Mucosa of gallbladder (tissue), 1 donor: ENCODE measurements at regions not wholly inside any gene's neighbourhood (a gene's known extent, or its start where the extent isn't known, plus 50 kb on each side); places are given as distances from the start of the nearest gene placed in this dataset.
"Not testable (repeated sequence)": the region's sequence is repeated elsewhere in the genome, so short reads cannot be mapped to it uniquely, and the experiment has no call there.

Experiments used
- DNase-seq: peaks from one replicate; pipeline ENCODE4 v3.0.0-alpha.2; 2020; ENCODE audit warnings: low spot score
- donor health status: DM: no; HTN: no; CAD: no.

- no peak for DNase-seq
These were observed 510.1 kb upstream of the AADAT start for GRCh38 chr4:170599894-170600293.

DNA sequence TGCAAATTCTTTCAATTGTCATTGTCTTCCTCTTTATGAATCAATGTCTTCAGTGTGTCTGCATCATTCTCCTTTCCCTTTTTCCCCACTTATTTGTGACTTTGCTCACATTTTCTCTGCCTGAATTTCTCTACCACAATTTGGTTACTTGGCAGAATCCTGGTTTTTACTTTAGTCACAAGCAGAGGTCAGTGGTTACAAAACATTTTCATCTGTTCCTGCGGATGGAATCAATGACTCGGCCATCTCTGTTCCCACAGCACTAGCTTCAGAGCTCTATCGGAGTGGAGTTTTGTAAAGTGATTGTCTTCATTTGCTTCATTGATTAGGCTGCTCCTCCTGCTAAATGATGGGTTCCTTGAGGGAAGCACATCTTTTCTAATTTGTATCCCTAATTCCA, 501.3 kb upstream of the AADAT start:
- no peak for DNase-seq

DNA sequence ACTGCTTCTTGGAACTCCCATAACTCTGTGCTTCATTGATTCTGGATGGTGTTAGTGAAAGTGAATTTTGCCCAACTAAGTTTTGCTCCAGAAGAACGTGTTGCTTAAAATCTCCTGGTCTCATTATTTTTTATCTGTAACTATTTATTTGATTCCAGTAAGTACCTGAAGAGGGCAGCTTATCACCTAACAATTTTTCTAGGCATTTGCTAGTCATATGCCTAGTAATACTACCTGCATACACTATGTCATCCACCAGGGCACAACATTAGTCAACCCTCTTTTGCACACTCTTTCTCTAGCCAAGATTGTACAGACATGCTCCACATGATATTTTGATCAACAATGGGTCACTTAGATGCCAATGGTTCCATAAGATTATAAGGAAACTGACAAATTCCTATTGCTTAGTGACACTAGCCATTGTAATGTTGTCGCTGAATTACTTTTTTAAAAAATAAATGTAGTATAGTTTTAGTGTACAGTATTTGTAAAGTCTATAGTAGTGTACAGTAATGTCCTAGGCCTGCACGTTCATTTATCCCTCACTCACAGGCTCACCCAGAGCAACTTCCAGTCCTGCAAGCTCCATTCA, 499.9 kb upstream of the AADAT start:
- no peak for DNase-seq

- DNase-seq: no peak
These were observed 492.2 kb upstream of the AADAT start for GRCh38 chr4:170581969-170582368.

GRCh38 chr4:170581322-170581721, 491.6 kb upstream of the AADAT start:
- DNase-seq: no peak

DNA sequence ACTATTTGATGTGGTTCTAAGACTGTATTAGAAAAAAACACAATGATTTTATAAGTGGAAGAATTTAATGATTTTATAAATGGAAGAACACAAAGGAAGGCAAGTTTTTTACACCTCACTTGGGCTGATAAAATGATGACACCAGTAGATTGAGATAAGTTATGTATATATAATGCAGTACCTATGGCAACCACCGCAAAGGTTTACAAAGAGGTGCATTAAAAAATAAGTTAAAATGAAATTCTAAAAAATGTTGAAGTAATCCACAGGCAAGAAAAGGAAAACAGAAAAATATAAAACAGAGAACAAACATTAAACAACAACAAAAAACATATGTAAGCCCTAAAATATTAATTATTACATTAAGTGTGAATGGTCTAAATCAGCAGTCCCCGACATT, 490.9 kb upstream of the AADAT start:
- no peak for DNase-seq

GRCh38 chr4:170538821-170539473, 449.2 kb upstream of the AADAT start:
- no peak for DNase-seq

- DNase-seq: no peak
These were observed 440.3 kb upstream of the AADAT start for GRCh38 chr4:170529748-170530722.

DNA sequence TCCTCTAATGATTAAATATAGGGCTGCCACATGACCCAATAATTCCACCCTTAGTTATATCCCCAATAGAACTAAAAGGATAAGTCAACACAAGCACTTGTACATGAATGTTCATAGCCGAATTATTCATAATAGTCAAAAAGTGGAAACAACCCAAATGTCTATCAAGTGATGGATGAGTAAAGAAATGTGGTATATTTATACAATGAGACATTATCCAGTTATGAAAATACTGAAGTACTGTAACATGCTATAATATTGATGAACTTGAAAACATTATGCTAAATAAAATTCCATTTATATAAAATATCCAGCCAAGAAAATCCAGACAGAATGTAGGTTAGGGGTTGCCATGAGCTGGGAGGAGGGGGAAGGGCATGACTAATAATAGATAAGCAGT, 436.7 kb upstream of the AADAT start:
- DNase-seq: no peak

GRCh38 chr4:170522427-170522970, 432.7 kb upstream of the AADAT start:
- no peak for DNase-seq

DNA sequence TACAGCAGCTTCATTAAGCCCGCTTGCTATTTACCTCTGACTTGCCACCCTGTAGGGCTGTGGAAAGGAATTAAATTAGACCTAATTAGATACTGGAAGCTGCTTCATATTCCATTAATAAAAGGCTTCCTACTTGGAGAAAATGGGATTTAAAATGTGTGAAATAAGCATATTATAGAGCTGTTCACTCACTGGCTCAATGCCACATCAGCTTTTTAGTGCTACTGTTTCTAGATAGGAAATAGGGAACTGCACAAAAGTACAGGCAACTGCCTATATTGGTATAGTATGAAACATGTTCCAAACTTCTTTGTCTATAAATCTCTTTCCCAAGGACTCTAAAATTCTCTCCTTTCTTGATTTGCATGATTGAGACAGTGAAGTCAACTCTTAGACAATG, 407.9 kb upstream of the AADAT start:
- DNase-seq: no peak

DNA sequence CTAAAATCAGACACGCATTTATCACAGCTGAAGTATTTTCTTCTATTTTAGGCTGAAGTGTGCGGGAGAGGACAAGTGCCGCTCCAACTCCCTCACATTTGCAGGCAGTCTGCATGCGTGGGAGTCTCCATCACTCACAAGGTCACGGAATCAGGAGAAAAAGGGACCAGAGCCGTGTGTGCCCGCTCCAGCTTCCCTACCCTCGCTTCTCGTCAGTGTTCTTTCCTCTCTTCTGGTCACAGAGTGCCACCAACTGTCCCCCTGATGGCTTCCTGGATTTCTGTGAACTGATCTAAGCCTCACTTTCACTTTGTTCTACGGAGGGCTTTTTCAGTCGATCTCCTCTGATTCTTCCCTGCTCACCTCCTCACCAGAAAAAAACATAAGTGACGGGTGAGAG, 407.4 kb upstream of the AADAT start:
- no peak for DNase-seq

DNA sequence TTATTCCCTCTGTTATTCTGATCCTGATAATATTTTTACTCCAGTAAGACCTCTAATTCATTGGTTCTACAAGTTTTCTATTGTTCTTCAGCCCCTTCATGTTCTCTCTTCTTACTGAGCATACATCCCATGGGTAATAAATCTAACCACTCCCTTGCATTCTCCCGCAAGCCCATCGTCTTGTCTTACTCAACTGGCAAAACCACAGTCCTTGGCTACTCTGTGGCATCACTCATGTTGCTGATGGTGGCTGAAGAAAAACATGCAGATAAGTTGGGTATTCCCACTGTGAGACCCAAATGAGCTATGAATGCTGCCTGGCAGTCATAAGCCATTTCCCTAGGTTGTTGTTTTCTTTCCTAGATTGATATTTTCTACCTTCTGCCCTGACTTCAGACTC, 402.2 kb upstream of the AADAT start:
- DNase-seq: no peak

- DNase-seq: no peak
These were observed 386.6 kb upstream of the AADAT start for GRCh38 chr4:170476351-170476750.

DNA sequence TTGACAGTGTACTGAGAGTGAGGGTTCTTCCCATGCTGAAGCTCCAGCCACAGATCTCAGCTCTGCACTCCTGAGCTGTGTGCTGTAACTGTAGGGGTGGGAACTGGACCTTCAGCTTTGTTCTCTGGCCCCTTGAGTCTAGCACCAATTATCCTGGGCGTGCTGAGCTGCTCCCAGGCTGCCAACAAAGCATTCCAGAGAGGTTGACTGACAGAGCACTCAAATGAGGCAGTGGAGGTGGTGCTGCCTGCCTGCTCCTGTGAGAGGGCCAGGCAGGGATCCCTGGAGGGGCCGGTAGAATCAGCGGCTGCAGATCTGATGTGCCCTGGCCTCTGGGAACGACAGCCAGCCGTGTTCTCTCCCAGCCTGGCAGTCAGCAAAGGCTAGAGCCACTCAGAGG, 375.7 kb upstream of the AADAT start:
- DNase-seq: no peak

DNA sequence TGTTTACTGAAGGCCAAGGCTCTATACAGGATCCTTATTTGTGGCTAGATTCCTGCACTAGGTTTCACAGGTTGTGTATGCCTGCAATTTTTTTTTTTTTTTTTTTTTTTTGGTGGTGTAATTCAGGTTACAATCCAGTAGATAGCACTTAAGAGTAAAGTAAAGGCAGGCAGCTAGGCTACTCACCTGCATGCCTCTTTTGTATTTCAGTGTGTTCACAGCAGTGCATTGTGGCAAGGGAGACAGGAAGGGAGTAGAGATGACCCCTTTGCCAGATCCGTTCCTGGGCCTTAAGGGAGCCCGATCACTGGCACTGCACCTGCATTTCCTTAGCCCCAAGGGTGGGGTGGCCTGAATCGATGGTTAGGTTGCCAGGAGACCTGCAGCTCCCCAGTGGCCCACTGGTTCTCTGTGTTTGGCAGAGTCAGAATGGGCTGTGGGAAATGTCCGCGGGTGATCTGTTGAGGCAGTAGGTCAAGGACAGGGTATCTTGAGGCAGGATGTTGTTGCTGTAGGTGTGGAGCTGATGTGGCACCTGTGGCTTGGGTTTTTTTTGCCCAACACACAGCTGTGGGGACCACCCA, 374.9 kb upstream of the AADAT start:
- no peak for DNase-seq

- no peak for DNase-seq
These were observed 357.0 kb upstream of the AADAT start for GRCh38 chr4:170446782-170447181.

- DNase-seq: not testable (repeated sequence)
These were observed 351.4 kb upstream of the AADAT start for GRCh38 chr4:170441146-170441545.

- no peak for DNase-seq
These were observed 339.2 kb upstream of the AADAT start for GRCh38 chr4:170428929-170429328.

- no peak for DNase-seq
These were observed 335.9 kb upstream of the AADAT start for GRCh38 chr4:170425521-170426143.

DNA sequence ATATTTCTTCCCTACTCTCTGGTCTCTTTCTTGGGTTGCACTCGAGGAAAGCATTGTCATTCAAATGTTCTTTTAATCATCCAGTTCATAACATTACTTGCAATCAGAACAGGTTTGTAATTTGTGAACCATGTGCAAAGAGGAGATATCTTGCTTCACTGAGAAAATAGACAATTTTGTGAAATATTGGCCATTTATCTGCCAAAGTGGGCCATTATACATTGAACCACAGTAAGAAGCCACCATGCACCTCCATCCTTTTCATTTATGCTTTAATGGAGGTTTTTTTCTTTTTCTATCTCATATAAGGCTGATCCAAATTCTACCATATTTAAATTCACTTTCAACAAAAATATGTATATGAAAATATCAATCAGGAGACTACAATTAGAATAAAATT, 335.3 kb upstream of the AADAT start:
- no peak for DNase-seq

- no peak for DNase-seq
These were observed 333.4 kb upstream of the AADAT start for GRCh38 chr4:170423137-170423536.
